Loucy (cell line): ENCODE measurements at regions not wholly inside any gene's neighbourhood (a gene's known extent, or its start where the extent isn't known, plus 50 kb on each side); places are given as distances from the start of the nearest gene placed in this dataset.

ENCODE experiments used
- H2AFZ ChIP-seq: fragments of 200-600 bp; sonication (generic); 2 replicates; pipeline ENCODE4 v1.6.0; 2016; ENCODE audit warnings: antibody characterized with exemption, mild to moderate bottlenecking, low read length, moderate library complexity
- H3F3A ChIP-seq: fragments of 200-600 bp; 2 replicates; pipeline ENCODE4 v1.6.0; 2016; ENCODE audit warnings: antibody characterized with exemption, low read depth, mild to moderate bottlenecking
- H3K27me3 ChIP-seq: fragments of 200-600 bp; sonication (generic); 2 replicates; pipeline ENCODE4 v1.6.1; 2014; ENCODE audit warnings: low read length, mild to moderate bottlenecking; ENCODE audit not compliant: insufficient read depth, poor library complexity, severe bottlenecking
- H3K36me3 ChIP-seq: fragments of 200-600 bp; sonication (generic); 2 replicates; pipeline ENCODE4 v1.6.1; 2016; ENCODE audit warnings: low read length; ENCODE audit not compliant: insufficient read depth
- H3K4me1 ChIP-seq: fragments of 200-600 bp; sonication (generic); 2 replicates; pipeline ENCODE4 v1.5.1; 2014; ENCODE audit warnings: low read length, mild to moderate bottlenecking; ENCODE audit not compliant: insufficient read depth, poor library complexity, severe bottlenecking
- H3K4me2 ChIP-seq: fragments of 200-600 bp; sonication (generic); 2 replicates; pipeline ENCODE4 v1.6.0; 2014; ENCODE audit warnings: antibody characterized with exemption, low read length, low read depth, mild to moderate bottlenecking; ENCODE audit not compliant: poor library complexity, severe bottlenecking
- H3K4me3 ChIP-seq: fragments of 200-600 bp; sonication (generic); 2 replicates; pipeline ENCODE4 v1.5.1; 2014; ENCODE audit warnings: low read length, mild to moderate bottlenecking, mixed read lengths; ENCODE audit not compliant: poor library complexity, severe bottlenecking
- H3K79me2 ChIP-seq: fragments of 200-600 bp; sonication (generic); 2 replicates; pipeline ENCODE4 v1.6.1; 2014; ENCODE audit warnings: low read length; ENCODE audit not compliant: insufficient read depth
- H3K9ac ChIP-seq: fragments of 200-600 bp; sonication (generic); 2 replicates; pipeline ENCODE4 v1.6.0; 2014; ENCODE audit warnings: mild to moderate bottlenecking, low read depth, low read length, moderate library complexity; ENCODE audit not compliant: poor library complexity, severe bottlenecking
- H3K9me2 ChIP-seq: fragments of 200-600 bp; sonication (generic); replicated peaks from 2 replicates; pipeline ENCODE4 v1.6.1; 2016; ENCODE audit warnings: low read depth, low read length, mixed read lengths
- H3K9me3 ChIP-seq: fragments of 200-600 bp; sonication (generic); 2 replicates; pipeline ENCODE4 v1.6.1; 2014; ENCODE audit warnings: mild to moderate bottlenecking, antibody characterized with exemption, low read length, low read depth; ENCODE audit not compliant: insufficient read depth
- H4K20me1 ChIP-seq: fragments of 200-600 bp; sonication (generic); 2 replicates; pipeline ENCODE4 v1.6.0; 2014; ENCODE audit warnings: antibody characterized with exemption, low read length, mild to moderate bottlenecking; ENCODE audit not compliant: insufficient read depth, poor library complexity, severe bottlenecking
- EZH2phosphoT487 ChIP-seq: fragments of 200-600 bp; IDR thresholded peaks from 2 replicates; pipeline ENCODE4 v1.6.1; 2018; ENCODE audit warnings: antibody characterized with exemption, mild to moderate bottlenecking, moderate library complexity, borderline replicate concordance
- TF ChIP-seq, protein P1 (sequence below): fragments of 200-600 bp; sonication (generic); conservative IDR thresholded peaks from 2 replicates; pipeline ENCODE4 v1.5.1; 2014; ENCODE audit warnings: mild to moderate bottlenecking, antibody characterized with exemption, low read length

GRCh38 chr2:67219651-67220050, 177.5 kb upstream of the ETAA1 start:
- Histone ChIP-seq H3K4me2 (no peak overlapping the region), H3K9me2 (no peaks in the 10 kb centered on the region), H3F3A (no peaks in the 10 kb centered on the region), H3K9ac (no peak overlapping the region), H3K27me3 (no peaks in the 10 kb centered on the region), H3K9me3 (no peaks in the 10 kb centered on the region), H3K79me2 (no peaks in the 10 kb centered on the region), H2AFZ (no peak overlapping the region), H3K4me3 (no peak overlapping the region), H3K4me1 (no peaks in the 10 kb centered on the region), H3K36me3 (no peaks in the 10 kb centered on the region), H4K20me1 (no peaks in the 10 kb centered on the region)
- TF ChIP-seq, protein P1, sequence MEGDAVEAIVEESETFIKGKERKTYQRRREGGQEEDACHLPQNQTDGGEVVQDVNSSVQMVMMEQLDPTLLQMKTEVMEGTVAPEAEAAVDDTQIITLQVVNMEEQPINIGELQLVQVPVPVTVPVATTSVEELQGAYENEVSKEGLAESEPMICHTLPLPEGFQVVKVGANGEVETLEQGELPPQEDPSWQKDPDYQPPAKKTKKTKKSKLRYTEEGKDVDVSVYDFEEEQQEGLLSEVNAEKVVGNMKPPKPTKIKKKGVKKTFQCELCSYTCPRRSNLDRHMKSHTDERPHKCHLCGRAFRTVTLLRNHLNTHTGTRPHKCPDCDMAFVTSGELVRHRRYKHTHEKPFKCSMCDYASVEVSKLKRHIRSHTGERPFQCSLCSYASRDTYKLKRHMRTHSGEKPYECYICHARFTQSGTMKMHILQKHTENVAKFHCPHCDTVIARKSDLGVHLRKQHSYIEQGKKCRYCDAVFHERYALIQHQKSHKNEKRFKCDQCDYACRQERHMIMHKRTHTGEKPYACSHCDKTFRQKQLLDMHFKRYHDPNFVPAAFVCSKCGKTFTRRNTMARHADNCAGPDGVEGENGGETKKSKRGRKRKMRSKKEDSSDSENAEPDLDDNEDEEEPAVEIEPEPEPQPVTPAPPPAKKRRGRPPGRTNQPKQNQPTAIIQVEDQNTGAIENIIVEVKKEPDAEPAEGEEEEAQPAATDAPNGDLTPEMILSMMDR = no peak
- TF ChIP-seq EZH2phosphoT487 = no peak

GRCh38 chr2:67221266-67221665, 175.9 kb upstream of the ETAA1 start:
- H4K20me1 ChIP-seq = no peaks in the 10 kb centered on the region
- no peak overlapping the region for H3K4me3 ChIP-seq
- H3K27me3 ChIP-seq = no peaks in the 10 kb centered on the region
- no peak overlapping the region for H3K9ac ChIP-seq
- no peak for TF ChIP-seq EZH2phosphoT487
- TF ChIP-seq, protein P1 = no peak
- no peaks in the 10 kb centered on the region for H3F3A ChIP-seq
- H2AFZ ChIP-seq = no peak overlapping the region
- H3K4me2 ChIP-seq = no peak overlapping the region
- H3K4me1 ChIP-seq = no peaks in the 10 kb centered on the region
- no peaks in the 10 kb centered on the region for H3K36me3 ChIP-seq
- no peaks in the 10 kb centered on the region for H3K9me3 ChIP-seq
- no peaks in the 10 kb centered on the region for H3K79me2 ChIP-seq
- no peaks in the 10 kb centered on the region for H3K9me2 ChIP-seq

- TF ChIP-seq, protein P1 = no peak
- no peak for TF ChIP-seq EZH2phosphoT487
- Histone ChIP-seq H3K4me1 (no peaks in the 10 kb centered on the region), H3K79me2 (no peaks in the 10 kb centered on the region), H3F3A (no peaks in the 10 kb centered on the region), H3K27me3 (no peaks in the 10 kb centered on the region), H3K9me2 (no peaks in the 10 kb centered on the region), H3K4me2 (no peak overlapping the region), H3K36me3 (no peaks in the 10 kb centered on the region), H2AFZ (no peak overlapping the region), H3K9ac (no peak overlapping the region), H3K9me3 (no peaks in the 10 kb centered on the region), H4K20me1 (no peaks in the 10 kb centered on the region), H3K4me3 (no peak overlapping the region)
Measured at GRCh38 chr2:67225287-67225973, 171.7 kb upstream of the ETAA1 start.
